Erythroblast (primary cell): ENCODE measurements at regions not wholly inside any gene's neighbourhood (a gene's known extent, or its start where the extent isn't known, plus 50 kb on each side); places are given as distances from the start of the nearest gene placed in this dataset.

ENCODE experiments used
- GATA1 ChIP-seq: IDR thresholded peaks from 2 replicates; pipeline ENCODE4 v1.6.1; 2011; ENCODE audit warnings: low read depth, mild to moderate bottlenecking, control low read depth, low read length, moderate library complexity
- POLR2A ChIP-seq: IDR thresholded peaks from 2 replicates; pipeline ENCODE4 v1.6.1; 2011; ENCODE audit warnings: mild to moderate bottlenecking, low read length

- TF ChIP-seq POLR2A, result no peak
- TF ChIP-seq GATA1, result no peak
Measured at GRCh38 chr5:135243556-135244285, 155.3 kb downstream of the MACROH2A1 start.
